ENCODE measurements at regions not wholly inside any gene's neighbourhood (a gene's known extent, or its start where the extent isn't known, plus 50 kb on each side); places are given as distances from the start of the nearest gene placed in this dataset.

- no peak for DNase-seq (ENCODE audit: low read depth, low spot score)
Observed at GRCh38 chr2:125855204-125855603, 800.8 kb upstream of the GYPC start.

- DNase-seq (ENCODE audit: low read depth, low spot score): no peak
Observed at GRCh38 chr2:125857971-125858794, 797.8 kb upstream of the GYPC start.

- no peak for DNase-seq (ENCODE audit: low read depth, low spot score)
Observed at GRCh38 chr2:125861461-125861860, 794.5 kb upstream of the GYPC start.

GRCh38 chr2:125867908-125868307 lies 788.0 kb upstream of the GYPC start:
- no peak for DNase-seq (ENCODE audit: low read depth, low spot score)

- DNase-seq (ENCODE audit: low read depth, low spot score): no peak
Observed at GRCh38 chr2:125870264-125870663, 785.7 kb upstream of the GYPC start.

GRCh38 chr2:125870746-125871145 lies 785.2 kb upstream of the GYPC start:
- DNase-seq (ENCODE audit: low read depth, low spot score): no peak

GRCh38 chr2:125874564-125874963 lies 781.4 kb upstream of the GYPC start:
- DNase-seq (ENCODE audit: low read depth, low spot score): no peak

GRCh38 chr2:125885340-125885739 lies 770.6 kb upstream of the GYPC start:
- no peak for DNase-seq (ENCODE audit: low read depth, low spot score)

- no peak for DNase-seq (ENCODE audit: low read depth, low spot score)
Observed at GRCh38 chr2:125886153-125886552, 769.8 kb upstream of the GYPC start.

- DNase-seq (ENCODE audit: low read depth, low spot score): no peak
Observed at GRCh38 chr2:125901278-125901677, 754.7 kb upstream of the GYPC start.

- DNase-seq (ENCODE audit: low read depth, low spot score): no peak
Observed at GRCh38 chr2:125925891-125926546, 729.9 kb upstream of the GYPC start.

GRCh38 chr2:125935559-125935958 lies 720.4 kb upstream of the GYPC start:
- no peak for DNase-seq (ENCODE audit: low read depth, low spot score)

- no peak for DNase-seq (ENCODE audit: low read depth, low spot score)
Observed at GRCh38 chr2:125942585-125943424, 713.2 kb upstream of the GYPC start.

GRCh38 chr2:125959047-125959446 lies 696.9 kb upstream of the GYPC start:
- no peak for DNase-seq (ENCODE audit: low read depth, low spot score)

- DNase-seq (ENCODE audit: low read depth, low spot score): no peak
Observed at GRCh38 chr2:125961739-125962138, 694.2 kb upstream of the GYPC start.

GRCh38 chr2:125979886-125980285 lies 676.1 kb upstream of the GYPC start:
- DNase-seq (ENCODE audit: low read depth, low spot score): no peak

GRCh38 chr2:125983364-125983763 lies 672.6 kb upstream of the GYPC start:
- no peak for DNase-seq (ENCODE audit: low read depth, low spot score)

- no peak for DNase-seq (ENCODE audit: low read depth, low spot score)
Observed at GRCh38 chr2:126029316-126029715, 626.6 kb upstream of the GYPC start.

- no peak for DNase-seq (ENCODE audit: low read depth, low spot score)
Observed at GRCh38 chr2:126038861-126039260, 617.1 kb upstream of the GYPC start.

GRCh38 chr2:126041391-126042047 lies 614.4 kb upstream of the GYPC start:
- no peak for DNase-seq (ENCODE audit: low read depth, low spot score)

- DNase-seq (ENCODE audit: low read depth, low spot score): no peak
Observed at GRCh38 chr2:126042089-126042488, 613.9 kb upstream of the GYPC start.

- DNase-seq (ENCODE audit: low read depth, low spot score): no peak
Observed at GRCh38 chr2:126048719-126049118, 607.2 kb upstream of the GYPC start.
